ENCODE measurements at regions not wholly inside any gene's neighbourhood (a gene's known extent, or its start where the extent isn't known, plus 50 kb on each side); places are given as distances from the start of the nearest gene placed in this dataset.
A peak's percentile ranks its signal among the peaks of the same experiment; 100 is the strongest.

- no peaks in the 10 kb centered on the region for H3K4me1 ChIP-seq (ENCODE audit: insufficient read depth, low read length)
- no peaks in the 10 kb centered on the region for H3K9me3 ChIP-seq (ENCODE audit: low read length)
- no peaks in the 10 kb centered on the region for H3K36me3 ChIP-seq (ENCODE audit: insufficient read depth, low read length)
- H2AFZ ChIP-seq (ENCODE audit: low read depth, low read length): peak overlapping the region; percentile 68
- H3K4me3 ChIP-seq (ENCODE audit: low read length): no peak overlapping the region
- H3K27me3 ChIP-seq (ENCODE audit: insufficient read depth, low read length): no peaks in the 10 kb centered on the region
Measured at GRCh38 chr2:181841079-181841478, 50.5 kb upstream of the ITPRID2 start.
